WERI-Rb-1 (cell line): ENCODE measurements at regions not wholly inside any gene's neighbourhood (a gene's known extent, or its start where the extent isn't known, plus 50 kb on each side); places are given as distances from the start of the nearest gene placed in this dataset.

Experiments
- DNase-seq: peaks from one replicate; pipeline ENCODE4 v3.0.0-alpha.2; 2020
- H3K27ac ChIP-seq: fragments of 250-450 bp; sonication (Bioruptor Pico); 2 replicates; pipeline ENCODE4 v1.5.1; 2020; ENCODE audit warnings: mild to moderate bottlenecking, moderate library complexity
- H3K27me3 ChIP-seq: fragments of 250-450 bp; sonication (Bioruptor Pico); 2 replicates; pipeline ENCODE4 v1.5.1; 2021; ENCODE audit warnings: mild to moderate bottlenecking, low read depth, moderate library complexity; ENCODE audit not compliant: insufficient read depth, severe bottlenecking
- H3K36me3 ChIP-seq: fragments of 250-450 bp; sonication (Bioruptor Pico); 2 replicates; pipeline ENCODE4 v1.5.1; 2020; ENCODE audit warnings: mild to moderate bottlenecking, moderate library complexity
- H3K4me3 ChIP-seq: 2 replicates; pipeline ENCODE4 v1.5.1; 2011; ENCODE audit warnings: low read depth, mild to moderate bottlenecking, control low read depth, low read length
- H3K9me3 ChIP-seq: fragments of 250-450 bp; sonication (Bioruptor Pico); 2 replicates; pipeline ENCODE4 v1.5.1; 2021; ENCODE audit warnings: mild to moderate bottlenecking, moderate library complexity; ENCODE audit not compliant: severe bottlenecking
- TF ChIP-seq, protein P1 (sequence below): IDR thresholded peaks from 2 replicates; pipeline ENCODE4 v1.5.1; 2011; ENCODE audit warnings: low read depth, mild to moderate bottlenecking, control low read depth, inconsistent platforms, low read length

DNA sequence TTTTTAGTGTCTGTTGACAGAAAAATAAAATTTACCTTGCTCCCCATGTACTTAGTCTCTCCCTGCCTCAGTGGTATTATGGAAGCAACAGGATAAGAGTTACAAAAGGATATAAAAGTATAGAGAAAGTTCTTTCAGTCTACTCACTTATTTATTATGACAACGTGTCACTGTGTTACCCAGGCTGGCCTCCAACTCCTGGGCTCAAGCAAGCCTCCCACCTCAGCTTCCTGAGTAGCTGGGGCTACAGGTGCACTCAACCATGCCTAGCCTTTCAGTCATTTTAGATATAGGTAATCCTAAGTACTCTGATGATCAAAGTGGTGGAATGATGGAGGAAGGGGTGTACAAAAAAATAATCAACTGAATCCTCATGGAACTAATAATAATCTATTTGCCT, 215.2 kb upstream of the MKLN1 start:
- no peaks in the 10 kb centered on the region for H3K9me3 ChIP-seq
- no peak overlapping the region for H3K4me3 ChIP-seq
- DNase-seq = no peak
- H3K27ac ChIP-seq = no peak overlapping the region
- peaks cover 18% of the 10 kb centered on the region for H3K27me3 ChIP-seq
- H3K36me3 ChIP-seq = no peaks in the 10 kb centered on the region
- TF ChIP-seq, protein P1, sequence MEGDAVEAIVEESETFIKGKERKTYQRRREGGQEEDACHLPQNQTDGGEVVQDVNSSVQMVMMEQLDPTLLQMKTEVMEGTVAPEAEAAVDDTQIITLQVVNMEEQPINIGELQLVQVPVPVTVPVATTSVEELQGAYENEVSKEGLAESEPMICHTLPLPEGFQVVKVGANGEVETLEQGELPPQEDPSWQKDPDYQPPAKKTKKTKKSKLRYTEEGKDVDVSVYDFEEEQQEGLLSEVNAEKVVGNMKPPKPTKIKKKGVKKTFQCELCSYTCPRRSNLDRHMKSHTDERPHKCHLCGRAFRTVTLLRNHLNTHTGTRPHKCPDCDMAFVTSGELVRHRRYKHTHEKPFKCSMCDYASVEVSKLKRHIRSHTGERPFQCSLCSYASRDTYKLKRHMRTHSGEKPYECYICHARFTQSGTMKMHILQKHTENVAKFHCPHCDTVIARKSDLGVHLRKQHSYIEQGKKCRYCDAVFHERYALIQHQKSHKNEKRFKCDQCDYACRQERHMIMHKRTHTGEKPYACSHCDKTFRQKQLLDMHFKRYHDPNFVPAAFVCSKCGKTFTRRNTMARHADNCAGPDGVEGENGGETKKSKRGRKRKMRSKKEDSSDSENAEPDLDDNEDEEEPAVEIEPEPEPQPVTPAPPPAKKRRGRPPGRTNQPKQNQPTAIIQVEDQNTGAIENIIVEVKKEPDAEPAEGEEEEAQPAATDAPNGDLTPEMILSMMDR = no peak

DNA sequence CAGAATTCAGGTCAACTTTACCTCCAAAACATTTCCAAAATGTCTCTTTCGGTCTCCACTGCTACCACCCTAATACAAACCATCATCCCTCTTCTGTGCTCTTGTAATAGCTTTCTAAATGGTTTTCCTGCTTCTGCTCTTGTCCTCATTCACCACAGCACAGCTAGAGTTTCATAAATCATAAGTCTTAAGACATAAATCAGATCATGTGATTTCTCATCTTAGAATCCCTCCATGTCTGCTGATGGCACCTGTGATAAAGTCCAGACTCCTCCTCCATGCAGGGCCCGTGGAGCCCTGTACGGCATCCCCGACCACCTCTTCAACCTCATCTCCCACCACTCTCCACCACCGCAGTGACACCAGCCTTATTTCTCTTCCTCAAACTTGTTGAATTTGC, 212.3 kb upstream of the MKLN1 start:
- TF ChIP-seq, protein P1 = no peak
- no peak for DNase-seq
- Histone ChIP-seq H3K9me3 (peaks cover 11% of the 10 kb centered on the region), H3K27me3 (no peaks in the 10 kb centered on the region), H3K27ac (no peak overlapping the region), H3K4me3 (no peak overlapping the region), H3K36me3 (no peaks in the 10 kb centered on the region)

DNA sequence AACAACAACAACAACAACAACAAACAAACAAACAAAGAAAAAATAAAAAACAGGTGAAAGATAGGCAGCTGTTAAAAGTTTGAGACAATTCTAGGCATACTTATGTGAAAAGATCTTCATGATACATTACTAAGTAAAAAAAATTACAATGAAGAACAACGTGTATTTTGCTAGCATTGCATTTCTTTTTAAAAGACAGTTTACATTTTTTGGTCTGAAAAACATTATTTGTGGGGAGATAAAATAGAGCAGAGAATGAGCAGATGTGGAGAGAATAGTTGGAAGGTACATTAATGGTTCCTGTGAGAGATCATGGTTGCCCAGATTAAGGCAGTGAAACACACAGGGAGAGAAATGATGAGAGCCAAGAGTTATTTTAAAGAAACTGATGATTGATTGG, 210.2 kb upstream of the MKLN1 start:
- no peak for DNase-seq
- no peak overlapping the region for H3K4me3 ChIP-seq
- no peaks in the 10 kb centered on the region for H3K27me3 ChIP-seq
- peaks cover 11% of the 10 kb centered on the region for H3K9me3 ChIP-seq
- TF ChIP-seq, protein P1 = no peak
- no peaks in the 10 kb centered on the region for H3K36me3 ChIP-seq
- H3K27ac ChIP-seq = no peak overlapping the region

DNA sequence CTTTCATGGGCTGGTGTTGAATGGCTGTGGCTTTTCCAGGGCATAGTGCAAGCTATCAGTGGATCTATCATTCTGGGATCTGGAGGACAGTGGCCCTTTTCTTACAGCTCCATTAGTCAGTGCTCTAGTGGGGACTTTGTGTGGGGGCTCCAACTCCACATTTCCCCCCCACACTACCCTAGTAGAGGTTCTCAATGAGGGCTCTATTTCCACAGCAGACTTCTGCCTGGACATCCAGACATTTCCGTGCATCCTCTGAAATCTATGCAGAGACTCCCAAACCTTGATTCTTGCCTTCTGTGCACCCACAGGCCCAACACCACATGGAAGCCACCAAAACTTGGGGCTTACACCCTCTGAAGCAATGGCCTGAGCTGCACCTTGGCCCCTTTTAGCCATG, 208.3 kb upstream of the MKLN1 start:
- H3K27ac ChIP-seq = no peak overlapping the region
- TF ChIP-seq, protein P1 = no peak
- peaks cover 11% of the 10 kb centered on the region for H3K9me3 ChIP-seq
- no peak for DNase-seq
- no peaks in the 10 kb centered on the region for H3K27me3 ChIP-seq
- H3K36me3 ChIP-seq = no peaks in the 10 kb centered on the region
- H3K4me3 ChIP-seq = no peak overlapping the region

DNA sequence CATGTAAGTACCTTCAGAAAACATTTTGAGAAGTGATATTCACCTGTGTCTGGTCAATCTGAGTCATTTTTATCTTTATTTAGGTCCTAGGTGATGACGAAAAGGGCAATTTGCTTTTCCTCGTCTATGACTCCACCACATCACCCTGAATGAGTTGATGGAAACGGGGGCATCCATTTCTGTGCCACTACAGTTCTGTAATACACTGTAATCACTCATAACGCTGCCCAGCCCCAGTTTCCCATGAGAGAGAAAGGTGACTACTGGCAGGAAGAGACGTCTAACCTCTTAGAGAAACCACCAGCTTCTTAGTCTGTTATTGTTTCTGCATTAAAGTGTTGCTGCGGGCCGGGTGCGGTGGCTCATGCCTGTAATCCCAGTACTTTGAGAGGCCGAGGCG, 205.3 kb upstream of the MKLN1 start:
- H3K4me3 ChIP-seq = no peak overlapping the region
- TF ChIP-seq, protein P1 = no peak

DNA sequence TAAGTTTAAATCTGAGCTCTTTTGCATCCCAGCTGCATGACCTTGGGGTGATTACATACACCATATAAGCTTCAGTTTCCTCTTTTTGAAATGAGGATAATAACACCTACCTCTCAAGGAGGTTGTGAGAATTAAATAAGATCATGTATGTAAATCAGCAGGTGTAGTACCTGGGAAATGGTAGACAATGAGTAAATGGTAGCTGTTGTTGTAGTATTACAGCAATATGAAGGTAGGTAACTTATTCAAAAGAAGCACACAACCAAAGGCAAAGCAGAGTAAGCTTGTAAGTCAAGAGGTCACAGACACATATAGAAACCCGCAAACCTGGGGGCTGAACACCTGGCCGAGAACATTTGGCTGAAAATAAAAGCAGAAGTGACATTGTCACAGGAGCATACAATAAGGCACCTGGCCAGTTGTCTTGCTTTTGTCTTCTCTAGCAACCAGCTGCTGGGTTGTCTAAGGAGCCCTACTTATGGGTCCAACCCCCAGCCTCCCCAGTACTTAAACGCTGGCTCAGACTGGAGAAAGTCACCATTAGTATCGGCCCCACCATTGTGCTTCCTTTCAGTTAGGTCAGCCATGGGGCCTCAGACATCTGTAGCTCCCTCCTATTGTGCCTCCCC, 203.6 kb upstream of the MKLN1 start:
- TF ChIP-seq, protein P1 = no peak
- Histone ChIP-seq H3K4me3 (no peak overlapping the region), H3K27me3 (no peaks in the 10 kb centered on the region), H3K9me3 (peaks cover 7% of the 10 kb centered on the region), H3K36me3 (no peaks in the 10 kb centered on the region), H3K27ac (no peak overlapping the region)
- DNase-seq = no peak

More for the DNA sequence above, 205.3 kb upstream of the MKLN1 start:
- H3K27ac ChIP-seq = no peak overlapping the region
- H3K9me3 ChIP-seq = peaks cover 11% of the 10 kb centered on the region
- DNase-seq = no peak
- H3K27me3 ChIP-seq = no peaks in the 10 kb centered on the region
- H3K36me3 ChIP-seq = no peaks in the 10 kb centered on the region
